GM19438 (cell line): ENCODE measurements at regions not wholly inside any gene's neighbourhood (a gene's known extent, or its start where the extent isn't known, plus 50 kb on each side); places are given as distances from the start of the nearest gene placed in this dataset.
"Not testable (repeated sequence)": the region's sequence is repeated elsewhere in the genome, so short reads cannot be mapped to it uniquely, and the experiment has no call there.

Source experiments
- ATAC-seq: cut with Tn5 transposase; IDR thresholded peaks from one replicate; pipeline ENCODE4 v1.9.1; 2021; ENCODE audit warnings: low read depth; ENCODE audit not compliant: unreplicated experiment

DNA sequence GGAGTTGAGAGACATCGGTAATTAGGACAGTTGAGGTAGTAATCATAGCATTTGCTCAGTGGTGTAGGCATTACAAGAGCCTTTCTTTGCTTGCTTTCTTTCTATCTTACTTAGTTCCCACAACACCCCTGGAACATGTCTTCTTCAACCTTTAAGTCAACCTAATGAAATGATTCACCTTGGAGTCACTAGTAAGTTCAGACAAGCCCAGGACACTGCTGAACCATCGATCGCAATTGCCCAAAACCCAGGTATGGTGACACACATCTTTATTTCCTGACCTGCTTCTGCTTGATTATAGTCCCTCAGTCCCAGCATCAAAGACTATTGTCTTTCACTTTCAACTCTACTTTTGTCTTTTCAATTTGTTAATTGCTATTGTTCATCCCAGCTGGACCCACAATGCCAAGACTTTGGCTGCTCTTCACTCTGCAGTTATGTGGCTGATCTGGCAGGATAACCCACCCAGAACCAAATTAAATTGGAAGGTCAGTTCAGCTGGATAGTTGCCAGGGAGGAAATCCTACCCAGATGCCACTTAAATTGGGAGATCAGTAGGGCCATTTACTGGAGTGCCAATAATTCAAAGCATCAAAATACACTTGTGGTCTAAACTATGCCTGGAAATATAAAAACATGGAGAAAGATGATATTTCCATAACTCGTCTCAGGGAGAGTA is 272.9 kb downstream of the RWDD3 start:
- no peak for ATAC-seq

DNA sequence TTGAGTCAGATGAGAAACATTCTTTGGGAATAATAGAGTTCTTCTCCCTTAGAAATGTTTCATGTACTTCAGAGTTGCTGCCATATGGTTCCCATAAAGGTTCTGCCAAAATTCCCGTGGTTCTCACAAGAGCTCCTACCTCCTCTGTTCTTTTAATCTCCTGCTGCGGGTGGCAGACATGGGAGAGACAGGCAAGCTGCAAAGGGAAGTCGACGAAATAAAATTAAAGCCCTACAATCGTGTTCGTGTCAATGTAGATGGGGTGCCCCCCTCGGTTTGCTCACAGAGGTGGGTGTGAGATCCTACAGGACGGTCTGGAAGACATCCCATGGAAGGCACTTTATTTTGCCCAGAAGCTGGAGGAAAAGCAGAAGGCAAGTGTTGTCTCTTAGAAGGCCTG is 276.0 kb downstream of the RWDD3 start:
- ATAC-seq = no peak

DNA sequence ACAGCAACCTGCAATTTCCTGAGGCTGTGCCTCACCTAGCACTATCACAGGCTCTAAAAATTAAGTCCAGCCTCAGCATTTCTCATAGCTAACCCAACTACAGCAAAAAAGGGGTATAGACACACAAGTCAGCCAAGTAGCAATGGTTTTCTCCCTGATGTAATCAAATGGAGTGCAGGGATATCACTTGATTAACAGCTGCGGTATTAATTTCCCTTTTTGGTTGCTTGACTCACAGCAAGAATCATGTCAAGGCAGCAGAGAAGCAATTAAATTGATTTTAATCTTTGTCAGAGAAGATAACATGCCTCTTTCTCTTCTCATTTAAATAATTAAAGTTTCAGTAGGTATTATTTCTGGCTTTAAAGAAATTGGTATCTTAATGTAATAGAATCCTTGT is 278.9 kb downstream of the RWDD3 start:
- no peak for ATAC-seq

DNA sequence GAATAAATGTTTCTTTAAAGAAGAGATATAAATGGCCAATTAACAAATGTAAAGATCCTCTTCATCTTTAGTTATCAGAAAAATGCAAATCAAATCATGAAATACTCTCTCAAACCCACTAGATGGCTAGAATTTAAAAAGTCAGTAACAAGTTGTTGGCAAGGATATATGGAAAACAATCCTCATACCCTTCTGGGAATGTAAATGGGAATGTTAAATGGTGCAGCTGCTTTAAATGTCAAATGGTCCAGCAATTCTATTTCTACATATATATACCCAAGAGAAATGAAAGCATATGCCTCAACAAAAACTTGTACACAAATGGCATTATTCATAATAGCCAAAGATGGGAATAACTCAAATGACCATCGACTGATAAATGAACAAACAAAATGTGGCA is 283.5 kb downstream of the RWDD3 start:
- ATAC-seq = no peak

DNA sequence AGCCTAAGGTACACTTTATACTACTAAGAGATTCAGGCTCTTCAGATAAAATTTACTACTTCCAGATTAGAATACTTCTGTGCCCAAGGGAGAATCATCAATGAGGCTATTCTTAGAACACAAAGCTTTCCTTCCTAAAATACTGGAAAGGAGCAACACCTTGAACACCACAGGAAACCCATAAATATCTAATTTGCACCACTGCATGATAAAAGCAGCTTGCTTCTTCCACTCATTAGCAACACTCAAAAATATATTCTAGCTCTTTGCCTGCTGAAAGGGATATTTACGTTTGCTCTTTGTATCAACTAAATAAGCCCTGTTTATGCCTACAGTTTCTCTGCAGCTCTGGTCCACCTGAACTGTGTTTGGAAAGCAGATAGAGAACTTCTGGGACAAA is 284.3 kb downstream of the RWDD3 start:
- ATAC-seq = no peak

DNA sequence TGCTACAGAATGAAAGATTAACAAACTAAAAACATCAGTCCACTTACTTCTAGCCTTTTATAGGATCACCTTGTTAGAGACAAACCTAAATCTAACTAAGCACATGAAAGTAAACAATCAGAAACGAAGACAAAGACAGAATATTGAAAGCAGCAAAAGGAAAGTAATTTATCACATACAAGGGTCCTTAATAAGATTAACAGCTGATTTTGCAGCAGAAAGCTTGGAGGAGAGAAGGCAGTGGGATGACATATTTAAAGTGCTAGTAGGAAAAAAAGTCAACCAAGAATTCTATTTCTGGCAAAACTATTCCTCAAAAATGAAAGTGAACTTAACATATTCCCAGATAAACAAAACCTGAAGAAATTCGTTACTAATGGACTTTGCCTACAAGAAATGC is 286.4 kb downstream of the RWDD3 start:
- no peak for ATAC-seq

DNA sequence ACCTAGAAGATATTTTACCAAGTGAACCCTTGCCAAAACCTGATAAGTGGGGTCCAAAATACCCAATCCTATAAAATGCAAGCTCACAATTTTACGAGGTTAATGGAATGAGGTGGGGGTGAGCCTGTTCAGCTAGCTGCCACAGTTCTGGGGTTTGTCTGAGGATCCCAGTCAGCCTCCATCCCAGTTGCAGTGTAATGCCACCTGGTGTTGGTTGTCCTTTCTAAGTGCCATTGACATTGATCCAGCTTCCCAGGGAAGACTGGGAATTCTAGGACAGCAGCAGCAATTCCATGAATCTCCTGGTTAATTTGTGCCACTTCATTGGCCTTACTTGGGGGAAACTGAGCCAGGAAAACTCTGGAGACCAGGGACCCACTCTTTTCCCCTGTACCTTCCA is 298.3 kb downstream of the RWDD3 start:
- no peak for ATAC-seq

DNA sequence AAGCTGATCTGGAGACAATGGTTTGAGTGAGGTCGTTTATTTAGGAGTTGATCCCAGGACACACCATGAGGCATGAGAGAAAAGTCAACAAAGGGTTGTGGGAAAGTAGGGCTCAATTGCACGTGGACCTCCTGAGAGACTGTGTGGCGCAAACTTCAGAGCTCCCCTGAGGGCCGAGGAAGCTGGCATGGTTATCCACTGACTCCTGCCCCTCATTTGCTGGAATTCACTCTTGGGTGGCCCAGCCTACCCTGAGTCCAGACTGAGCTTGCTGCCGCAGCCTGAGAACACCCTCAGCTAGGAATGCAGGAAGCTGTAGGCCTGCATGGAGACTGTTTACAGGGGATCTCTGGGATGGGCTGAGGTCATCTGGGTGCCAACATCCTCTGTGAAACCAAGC is 301.0 kb downstream of the RWDD3 start:
- no peak for ATAC-seq

DNA sequence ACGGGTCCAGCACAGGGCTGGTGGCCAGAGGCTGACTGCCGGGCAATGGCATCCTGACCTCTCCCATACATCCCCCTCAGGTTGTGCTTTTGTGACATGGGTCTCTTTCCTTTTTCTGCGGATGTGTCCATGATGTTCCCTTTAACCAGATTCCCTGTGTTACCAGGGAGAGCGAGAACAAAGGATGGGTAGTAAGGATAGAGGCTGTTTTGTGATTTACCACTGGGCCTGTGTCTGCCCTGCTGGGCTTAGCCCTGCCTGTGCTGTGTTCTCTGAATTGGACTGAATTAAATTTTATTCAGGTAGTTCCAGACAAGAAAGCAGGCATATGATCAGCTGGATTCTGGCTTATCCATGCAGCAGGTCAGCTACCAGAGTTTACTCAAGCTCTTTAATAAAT is 301.6 kb downstream of the RWDD3 start:
- no peak for ATAC-seq

DNA sequence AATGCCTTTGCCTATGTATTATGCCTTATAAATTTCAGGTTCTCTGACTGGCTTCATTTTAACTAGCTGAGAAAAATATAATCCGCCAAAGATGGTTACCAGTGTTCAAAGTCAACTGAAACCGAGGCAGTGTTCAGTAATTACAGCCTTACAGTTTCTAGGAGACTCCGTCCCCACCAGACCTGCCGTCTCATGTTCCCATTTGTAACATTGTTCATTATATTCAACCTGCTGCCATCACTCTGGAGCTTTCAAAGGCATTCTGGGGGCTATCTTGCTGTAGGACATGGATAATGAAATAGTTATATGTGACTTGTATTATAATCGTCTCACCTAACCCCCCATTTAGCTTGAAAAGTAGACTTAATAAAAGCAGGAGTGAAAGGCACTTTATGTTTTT is 302.5 kb downstream of the RWDD3 start:
- no peak for ATAC-seq

DNA sequence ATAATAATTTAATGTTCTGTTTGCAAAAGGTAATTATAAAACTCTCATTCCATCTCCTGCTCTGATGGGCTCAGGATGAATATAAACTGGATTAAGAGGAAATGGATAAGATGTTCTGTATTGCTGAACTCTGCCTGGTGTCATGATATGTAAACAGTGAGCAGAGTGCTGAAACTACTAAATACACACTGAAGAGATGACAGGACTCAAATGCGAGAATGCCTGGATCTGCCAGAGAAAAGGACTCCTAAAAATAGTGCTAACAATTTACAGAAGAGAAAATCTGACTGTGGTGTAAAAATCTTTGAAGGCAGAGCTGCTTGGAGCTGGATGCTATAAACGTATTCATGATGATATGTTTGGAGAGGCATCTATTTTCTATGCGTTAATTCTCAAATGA is 303.2 kb downstream of the RWDD3 start:
- no peak for ATAC-seq

DNA sequence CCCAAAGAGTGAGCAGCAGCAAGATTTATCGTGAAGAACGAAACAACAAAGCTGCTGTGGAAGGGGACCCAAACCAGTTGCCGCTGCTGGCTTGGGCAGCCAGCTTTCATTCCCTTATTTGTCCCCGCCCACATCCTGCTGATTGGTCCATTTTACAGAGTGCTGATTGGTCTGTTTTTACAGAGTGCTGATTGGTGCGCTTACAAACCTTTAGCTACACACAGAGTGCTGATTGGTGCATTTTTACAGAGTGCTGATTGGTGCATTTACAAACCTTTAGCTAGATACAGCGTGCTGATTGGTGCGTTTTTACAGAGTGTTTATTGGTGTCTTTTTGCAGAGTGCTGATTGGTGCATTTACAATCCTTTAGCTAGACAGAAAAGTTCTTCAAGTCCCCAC is 304.2 kb downstream of the RWDD3 start:
- not testable (repeated sequence) for ATAC-seq

DNA sequence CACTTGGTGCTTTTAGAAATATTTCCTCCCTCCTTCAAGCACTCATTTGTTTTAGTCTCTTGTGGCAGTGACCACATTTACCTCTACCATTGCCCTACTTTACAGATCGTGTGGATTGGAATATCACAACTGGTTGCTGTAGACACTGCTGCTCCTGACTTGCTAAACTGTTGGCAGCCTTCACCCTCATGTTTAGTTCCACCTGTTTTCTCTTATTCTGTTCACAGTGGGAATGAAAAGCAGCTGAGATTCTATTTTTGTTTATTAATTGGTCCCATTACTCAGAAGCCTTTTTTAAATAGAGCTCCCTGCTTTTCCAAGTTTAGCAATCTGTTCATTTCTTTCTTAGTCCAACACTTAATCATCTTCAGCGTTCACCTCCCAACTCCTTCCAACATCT is 308.9 kb downstream of the RWDD3 start:
- ATAC-seq = no peak

DNA sequence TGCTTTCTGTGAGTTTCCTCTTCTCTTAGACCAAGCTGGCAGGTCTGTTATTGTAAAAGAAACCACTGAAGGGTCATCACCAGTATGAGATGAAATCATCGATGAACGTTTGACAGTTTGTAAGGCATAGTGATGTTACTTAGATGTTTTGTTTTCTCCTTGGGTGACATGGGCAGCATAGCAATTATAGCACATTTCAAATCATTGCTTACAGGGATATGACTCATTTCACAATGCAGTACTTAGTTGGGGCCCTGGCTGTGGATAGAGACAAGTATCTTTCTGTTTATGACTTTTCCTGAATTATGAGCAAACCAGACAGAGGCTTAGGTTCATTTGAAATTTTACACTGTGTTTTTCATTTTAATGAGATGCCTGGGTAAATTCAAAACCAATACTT is 313.0 kb downstream of the RWDD3 start:
- ATAC-seq = no peak

DNA sequence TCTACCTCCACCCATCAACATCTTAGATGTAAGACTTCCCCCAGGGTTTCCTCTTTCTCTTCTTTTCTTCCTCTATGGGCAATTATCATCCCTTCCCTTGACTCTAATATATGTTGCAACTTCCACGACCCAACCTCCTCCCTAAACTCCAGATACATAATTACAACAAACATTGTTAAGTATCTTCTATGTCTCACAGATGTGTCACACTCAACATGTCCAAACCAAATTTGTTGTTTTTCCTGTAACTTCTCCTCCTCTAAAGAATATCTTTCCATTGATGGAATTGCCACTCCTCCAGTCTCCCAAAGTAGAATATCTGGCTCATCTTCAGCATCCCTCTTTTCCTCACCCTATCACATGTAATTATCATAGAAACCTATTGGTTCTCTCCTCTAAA is 314.2 kb downstream of the RWDD3 start:
- ATAC-seq = no peak

DNA sequence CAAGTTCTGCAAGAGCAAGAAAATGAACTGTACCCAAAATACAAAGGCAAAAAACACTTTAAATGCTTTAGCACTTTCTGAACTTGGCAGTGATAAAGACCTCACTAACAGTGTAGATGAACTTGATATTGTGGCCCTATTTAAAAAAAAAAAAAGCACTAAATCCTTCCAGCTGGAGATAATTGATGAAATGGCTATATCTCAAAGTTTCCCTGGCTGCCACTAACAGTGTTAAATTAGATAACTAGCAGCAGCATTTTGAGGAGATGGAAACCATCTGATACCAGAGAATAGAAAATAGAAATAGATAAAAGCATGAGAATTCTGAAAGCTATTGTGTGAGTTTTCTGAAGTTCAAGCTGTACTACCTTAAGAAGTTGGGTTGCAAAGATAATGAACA is 317.2 kb downstream of the RWDD3 start:
- no peak for ATAC-seq

DNA sequence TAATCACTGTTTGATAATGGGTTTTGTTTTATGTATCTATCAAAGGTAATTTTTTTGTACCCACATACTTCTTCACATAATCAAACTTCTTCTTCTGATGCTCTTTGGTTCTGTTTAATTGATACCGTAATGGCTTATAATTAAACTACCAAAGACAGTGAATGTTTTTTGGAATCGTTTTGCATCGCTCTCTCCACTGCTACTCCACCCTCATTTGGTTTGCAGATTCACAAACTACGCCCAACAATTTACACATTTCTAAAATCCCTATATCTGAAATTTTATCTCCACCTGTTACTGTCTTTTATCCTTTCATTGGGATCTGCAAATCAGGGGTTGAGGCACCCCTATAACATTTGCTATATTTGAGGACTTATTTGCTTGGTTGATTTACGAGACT is 319.6 kb downstream of the RWDD3 start:
- no peak for ATAC-seq

DNA sequence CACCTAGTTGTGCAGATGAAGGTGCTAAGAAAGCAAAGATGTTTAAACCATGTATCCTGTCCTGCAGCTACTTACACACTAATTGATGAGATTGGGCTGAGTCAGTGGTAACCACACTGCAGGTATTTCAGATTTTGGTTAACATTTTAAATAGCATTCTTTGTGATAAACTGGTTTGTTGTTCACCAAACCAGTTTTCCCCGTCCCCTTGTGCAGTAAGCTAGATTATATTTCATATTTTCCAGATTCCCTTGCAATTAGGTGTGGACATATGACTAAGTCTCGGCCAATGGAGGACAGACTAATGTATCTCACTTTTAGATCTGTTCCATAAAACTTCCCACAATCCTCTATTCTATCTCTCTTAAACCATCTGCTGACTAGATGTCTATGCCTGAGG is 320.4 kb downstream of the RWDD3 start:
- no peak for ATAC-seq

DNA sequence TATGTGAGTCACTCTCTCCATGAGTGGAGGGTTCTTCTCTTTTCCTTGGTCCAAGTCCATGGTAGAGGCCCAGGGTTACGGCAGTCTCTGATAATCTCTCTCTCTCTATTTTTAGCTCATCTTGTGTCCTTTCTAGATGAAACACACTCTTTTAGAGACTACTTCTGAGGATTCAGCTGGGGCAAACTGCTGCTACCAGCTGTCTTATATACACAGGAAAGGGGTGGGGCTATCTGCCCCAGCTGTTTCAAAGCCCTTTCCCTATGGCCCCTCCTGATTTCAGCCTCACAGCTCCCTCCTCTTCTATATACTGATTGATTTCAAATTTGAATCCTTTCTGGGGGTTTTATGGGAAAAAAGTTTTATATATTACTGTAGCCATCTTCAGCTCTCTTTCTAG is 324.8 kb downstream of the RWDD3 start:
- ATAC-seq = no peak

DNA sequence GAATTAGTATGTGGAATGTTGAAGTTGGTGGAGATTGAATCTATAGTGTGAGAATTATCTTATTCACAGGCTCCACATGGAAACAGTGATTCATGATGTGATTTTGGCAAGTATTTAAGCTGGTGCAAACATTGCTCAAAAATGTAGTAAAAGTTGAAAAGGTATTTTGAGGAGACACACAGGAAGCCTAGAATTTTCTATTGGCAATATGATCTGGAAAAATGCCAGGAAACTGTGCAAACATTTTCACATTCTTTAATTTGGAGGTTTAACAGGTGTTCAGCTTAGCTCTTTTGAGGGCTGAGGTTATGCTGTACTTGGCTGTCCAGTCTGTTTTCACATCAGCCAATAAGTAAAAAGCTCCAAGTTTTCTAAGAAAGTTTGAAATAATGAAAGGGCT is 327.3 kb downstream of the RWDD3 start:
- no peak for ATAC-seq

DNA sequence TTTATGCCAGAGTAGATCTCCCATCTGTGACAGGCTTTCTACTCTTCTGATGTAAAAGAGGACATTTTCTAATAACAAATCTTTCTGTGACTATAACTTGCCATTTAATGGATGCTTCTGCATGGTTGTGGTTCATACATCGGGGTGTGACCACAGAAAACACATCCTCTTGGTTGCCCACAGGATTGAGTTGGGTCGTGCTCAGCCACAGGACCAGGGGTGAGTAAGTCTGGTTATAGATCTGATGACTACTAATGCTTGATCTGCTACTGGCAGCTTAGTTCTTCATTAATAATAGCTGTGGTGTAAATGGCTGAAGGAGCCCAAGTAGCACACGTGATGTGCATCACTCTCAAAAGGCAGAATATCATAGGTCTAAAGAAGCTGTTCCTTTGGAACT is 328.2 kb downstream of the RWDD3 start:
- ATAC-seq = no peak

DNA sequence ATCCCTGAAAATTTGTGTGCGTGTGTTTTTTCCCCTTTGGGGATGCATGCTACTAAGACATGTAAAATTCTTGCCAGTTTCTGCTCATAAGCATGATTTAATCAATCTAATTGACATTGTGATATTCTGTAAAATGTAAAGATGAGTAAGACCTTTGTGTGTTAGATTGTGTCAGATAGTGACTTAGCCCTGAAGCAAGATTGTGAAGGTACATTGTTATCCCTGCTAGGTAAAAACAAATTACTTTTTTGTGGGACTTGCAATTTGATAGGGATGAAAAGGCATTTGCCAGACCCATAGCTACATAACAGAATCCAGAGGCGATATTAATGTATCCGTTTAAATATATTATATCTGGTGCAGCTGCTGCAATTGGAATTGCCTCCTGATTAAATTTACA is 338.0 kb downstream of the RWDD3 start:
- ATAC-seq = no peak

DNA sequence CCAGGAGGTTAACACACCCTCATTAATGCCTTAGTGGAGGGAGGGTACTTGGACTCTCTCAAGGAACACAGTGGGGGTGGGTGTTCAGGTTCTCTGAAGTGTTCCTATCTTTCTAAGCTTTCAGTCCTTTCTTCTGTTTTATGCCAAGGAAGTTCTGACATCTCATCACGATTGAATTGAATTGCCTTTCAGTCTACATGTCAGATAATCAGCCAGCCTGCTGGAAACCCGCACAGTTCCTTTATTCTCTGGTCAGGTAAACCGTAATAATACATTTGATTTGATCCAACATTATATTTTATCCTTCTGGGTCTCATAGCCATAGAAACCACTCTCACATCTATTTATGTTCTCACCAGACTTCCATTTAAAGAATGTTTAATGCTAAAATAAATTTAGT is 339.0 kb downstream of the RWDD3 start:
- no peak for ATAC-seq
